IgD-negative memory B cell (primary cell): ENCODE measurements at regions not wholly inside any gene's neighbourhood (a gene's known extent, or its start where the extent isn't known, plus 50 kb on each side); places are given as distances from the start of the nearest gene placed in this dataset.

Source experiments
- H3K27ac Mint-ChIP-seq, 3 donors: one replicate each; pipeline ENCODE4 v1.8.0; 2020 to 2022; ENCODE audit warnings: mild to moderate bottlenecking in 3 of 3, mixed read lengths in 3 of 3, moderate library complexity in 1 of 3
- H3K27me3 Mint-ChIP-seq: one replicate; pipeline ENCODE4 v1.8.0; 2021; ENCODE audit warnings: mixed read lengths
- H3K36me3 Mint-ChIP-seq: one replicate; pipeline ENCODE4 v1.8.0; 2020; ENCODE audit warnings: mild to moderate bottlenecking, mixed read lengths
- H3K4me1 Mint-ChIP-seq, 3 donors: one replicate each; pipeline ENCODE4 v1.8.0; 2020 to 2022; ENCODE audit warnings: mixed read lengths in 3 of 3, mild to moderate bottlenecking in 1 of 3
- H3K4me3 Mint-ChIP-seq, 4 donors: one replicate each; pipeline ENCODE4 v1.8.0; 2020 to 2022; ENCODE audit warnings: mild to moderate bottlenecking in 4 of 4, mixed read lengths in 4 of 4, moderate library complexity in 3 of 4
- H3K9me3 Mint-ChIP-seq, 3 donors: one replicate each; pipeline ENCODE4 v1.8.0; 2020 to 2021; ENCODE audit warnings: mixed read lengths in 3 of 3, mild to moderate bottlenecking in 1 of 3

- Mint-ChIP-seq H3K9me3 (peaks cover 0 to 4% (median 2%) of the 10 kb centered on the region in 3 donors), H3K4me3 (no peak overlapping the region), H3K27ac (no peak overlapping the region), H3K27me3 (peaks cover 2% of the 10 kb centered on the region), H3K36me3 (no peaks in the 10 kb centered on the region), H3K4me1 (no peaks in the 10 kb centered on the region)
Observed at GRCh38 chr12:114757684-114758325, 73.8 kb upstream of the TBX3 start.

DNA sequence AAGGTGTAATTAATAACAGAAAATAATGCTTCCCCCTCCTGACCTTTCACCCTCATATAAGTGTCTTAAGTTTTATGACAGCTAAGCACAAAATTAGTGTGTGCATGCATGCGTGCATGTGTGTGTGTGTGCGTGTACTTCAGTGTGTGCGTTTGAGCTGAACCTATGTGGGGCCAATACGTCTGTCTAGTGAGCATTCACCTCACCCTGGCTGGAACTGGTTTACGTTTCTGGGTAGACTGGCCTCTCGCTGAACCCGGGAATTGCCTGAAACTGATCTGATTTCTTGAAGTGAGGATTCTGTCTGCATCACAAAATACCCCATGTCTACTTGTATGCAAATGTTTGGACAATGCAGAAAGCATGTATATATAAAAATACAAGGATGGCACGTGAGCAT, 68.2 kb upstream of the TBX3 start:
- H3K27me3 Mint-ChIP-seq = no peaks in the 10 kb centered on the region
- H3K36me3 Mint-ChIP-seq = no peaks in the 10 kb centered on the region
- no peak overlapping the region for H3K27ac Mint-ChIP-seq
- H3K9me3 Mint-ChIP-seq = peaks cover 0 to 4% (median 2%) of the 10 kb centered on the region in 3 donors
- H3K4me1 Mint-ChIP-seq = no peaks in the 10 kb centered on the region
- H3K4me3 Mint-ChIP-seq = no peak overlapping the region

GRCh38 chr12:114751712-114752111, 67.7 kb upstream of the TBX3 start:
- H3K9me3 Mint-ChIP-seq = peaks cover 0 to 2% (median 2%) of the 10 kb centered on the region in 3 donors
- no peak overlapping the region for H3K4me3 Mint-ChIP-seq
- no peaks in the 10 kb centered on the region for H3K4me1 Mint-ChIP-seq
- no peaks in the 10 kb centered on the region for H3K36me3 Mint-ChIP-seq
- H3K27ac Mint-ChIP-seq = no peak overlapping the region
- H3K27me3 Mint-ChIP-seq = no peaks in the 10 kb centered on the region

- no peaks in the 10 kb centered on the region for H3K4me1 Mint-ChIP-seq
- no peak overlapping the region for H3K4me3 Mint-ChIP-seq
- no peaks in the 10 kb centered on the region for H3K36me3 Mint-ChIP-seq
- no peaks in the 10 kb centered on the region for H3K27me3 Mint-ChIP-seq
- no peak overlapping the region for H3K27ac Mint-ChIP-seq
- H3K9me3 Mint-ChIP-seq = no peaks in the 10 kb centered on the region
Observed at GRCh38 chr12:114750917-114751316, 66.9 kb upstream of the TBX3 start.

- no peaks in the 10 kb centered on the region for H3K9me3 Mint-ChIP-seq
- no peaks in the 10 kb centered on the region for H3K36me3 Mint-ChIP-seq
- no peak overlapping the region for H3K27ac Mint-ChIP-seq
- H3K4me1 Mint-ChIP-seq = no peaks in the 10 kb centered on the region
- no peaks in the 10 kb centered on the region for H3K27me3 Mint-ChIP-seq
- H3K4me3 Mint-ChIP-seq = no peak overlapping the region
Observed at GRCh38 chr12:114749065-114749464, 65.1 kb upstream of the TBX3 start.

- H3K27ac Mint-ChIP-seq = no peak overlapping the region
- no peaks in the 10 kb centered on the region for H3K4me1 Mint-ChIP-seq
- H3K9me3 Mint-ChIP-seq = no peaks in the 10 kb centered on the region
- no peaks in the 10 kb centered on the region for H3K36me3 Mint-ChIP-seq
- no peaks in the 10 kb centered on the region for H3K27me3 Mint-ChIP-seq
- no peak overlapping the region for H3K4me3 Mint-ChIP-seq
Observed at GRCh38 chr12:114747012-114747858, 63.3 kb upstream of the TBX3 start.

DNA sequence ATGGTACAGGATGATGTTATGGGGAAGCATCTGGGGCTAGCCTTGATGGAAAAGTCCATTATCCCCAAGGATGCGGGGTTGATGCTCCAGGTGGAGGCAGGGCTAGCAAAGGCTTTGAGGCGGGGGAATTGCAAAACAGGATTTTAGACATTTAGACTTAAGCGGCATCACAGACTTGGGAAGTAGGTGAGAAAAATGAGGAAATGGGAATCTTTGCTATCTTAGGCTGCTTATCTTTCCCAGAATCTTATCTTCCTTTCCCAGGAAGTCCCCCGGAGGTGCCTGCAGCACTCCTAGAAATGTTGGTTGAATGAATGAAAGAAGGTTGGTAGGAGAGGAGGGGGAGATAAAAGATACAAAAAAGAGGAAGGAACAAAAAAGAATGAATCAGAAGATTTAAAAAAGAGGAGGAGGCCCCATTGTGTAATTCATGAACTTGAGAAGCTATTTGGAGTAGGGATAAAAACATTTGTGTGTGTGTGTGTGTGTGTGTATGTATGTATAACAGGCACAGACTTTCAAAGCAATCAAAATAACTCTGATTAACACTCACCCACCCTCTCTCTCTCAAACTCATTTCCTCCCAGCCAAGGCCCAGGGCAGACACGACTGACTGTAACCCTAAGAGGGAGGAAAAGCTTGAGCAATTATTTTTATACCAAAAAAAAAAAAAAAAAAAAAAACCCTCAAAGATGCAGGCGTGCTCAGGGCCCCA, 62.5 kb upstream of the TBX3 start:
- Mint-ChIP-seq H3K4me1 (no peaks in the 10 kb centered on the region), H3K9me3 (no peaks in the 10 kb centered on the region), H3K4me3 (no peak overlapping the region), H3K27me3 (no peaks in the 10 kb centered on the region), H3K36me3 (no peaks in the 10 kb centered on the region), H3K27ac (no peak overlapping the region)

DNA sequence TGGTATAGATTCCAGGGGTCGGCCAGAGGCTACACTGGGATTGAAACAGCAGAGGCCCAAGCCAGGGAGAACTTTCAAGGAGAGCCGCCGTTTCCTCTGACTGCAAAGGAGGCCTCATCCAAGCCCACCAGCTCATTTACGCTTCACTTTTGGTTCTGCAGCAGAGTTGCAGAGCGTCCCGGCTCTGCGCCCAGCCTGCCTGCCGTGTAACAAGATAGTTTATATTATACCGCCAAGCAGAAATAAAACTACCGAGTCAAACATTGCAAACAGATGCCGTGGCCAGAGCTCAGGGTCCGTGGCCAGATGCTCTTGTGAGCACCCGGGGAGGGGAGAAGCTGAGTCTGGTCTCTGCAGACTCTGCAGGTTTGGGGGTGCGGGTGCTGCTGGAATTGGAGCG, 60.7 kb upstream of the TBX3 start:
- Mint-ChIP-seq H3K36me3 (no peaks in the 10 kb centered on the region), H3K27ac (peak overlapping the region in 1 of 3 donors; percentile 54), H3K4me3 (no peak overlapping the region), H3K4me1 (no peaks in the 10 kb centered on the region), H3K27me3 (no peaks in the 10 kb centered on the region), H3K9me3 (no peaks in the 10 kb centered on the region)

- Mint-ChIP-seq H3K4me3 (no peak overlapping the region), H3K4me1 (no peaks in the 10 kb centered on the region), H3K27ac (peak overlapping the region in 1 of 3 donors; percentile 54), H3K9me3 (no peaks in the 10 kb centered on the region), H3K36me3 (no peaks in the 10 kb centered on the region), H3K27me3 (no peaks in the 10 kb centered on the region)
Observed at GRCh38 chr12:114744285-114744684, 60.3 kb upstream of the TBX3 start.

GRCh38 chr12:114743799-114744198, 59.8 kb upstream of the TBX3 start:
- Mint-ChIP-seq H3K9me3 (no peaks in the 10 kb centered on the region), H3K27ac (no peak overlapping the region), H3K4me3 (no peak overlapping the region), H3K36me3 (no peaks in the 10 kb centered on the region), H3K4me1 (no peaks in the 10 kb centered on the region), H3K27me3 (no peaks in the 10 kb centered on the region)

- H3K9me3 Mint-ChIP-seq = no peaks in the 10 kb centered on the region
- no peak overlapping the region for H3K27ac Mint-ChIP-seq
- H3K4me3 Mint-ChIP-seq = no peak overlapping the region
- no peaks in the 10 kb centered on the region for H3K4me1 Mint-ChIP-seq
- no peaks in the 10 kb centered on the region for H3K36me3 Mint-ChIP-seq
- H3K27me3 Mint-ChIP-seq = no peaks in the 10 kb centered on the region
Observed at GRCh38 chr12:114743289-114743688, 59.3 kb upstream of the TBX3 start.

- Mint-ChIP-seq H3K9me3 (no peaks in the 10 kb centered on the region), H3K27ac (no peak overlapping the region), H3K27me3 (peaks cover 2% of the 10 kb centered on the region), H3K4me1 (no peaks in the 10 kb centered on the region), H3K36me3 (no peaks in the 10 kb centered on the region), H3K4me3 (no peak overlapping the region)
Observed at GRCh38 chr12:114742363-114742762, 58.4 kb upstream of the TBX3 start.

GRCh38 chr12:114741940-114742339, 58.0 kb upstream of the TBX3 start:
- Mint-ChIP-seq H3K9me3 (no peaks in the 10 kb centered on the region), H3K36me3 (no peaks in the 10 kb centered on the region), H3K27ac (no peak overlapping the region), H3K27me3 (peaks cover 2% of the 10 kb centered on the region), H3K4me1 (no peaks in the 10 kb centered on the region), H3K4me3 (no peak overlapping the region)

DNA sequence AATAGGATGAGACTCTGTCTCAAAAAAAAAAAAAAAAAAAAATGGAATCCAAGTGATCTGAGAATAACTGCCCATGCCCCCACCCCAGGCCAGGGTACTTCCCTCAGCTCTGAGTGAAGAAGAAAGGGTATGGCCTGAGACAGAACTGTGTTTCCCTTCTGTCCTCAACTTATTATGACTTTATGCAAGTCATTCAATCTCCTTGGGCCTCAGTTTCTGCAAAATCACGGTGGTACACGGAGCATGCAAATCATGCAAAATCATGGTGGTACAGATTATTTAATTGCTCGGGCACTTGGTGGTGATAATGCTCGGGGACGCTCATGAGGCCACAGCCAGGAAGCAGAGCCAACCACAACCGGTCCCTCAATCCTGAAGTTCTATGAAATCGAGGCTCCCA, 56.5 kb upstream of the TBX3 start:
- Mint-ChIP-seq H3K36me3 (no peaks in the 10 kb centered on the region), H3K4me3 (no peak overlapping the region), H3K27me3 (peaks cover 13% of the 10 kb centered on the region), H3K9me3 (no peaks in the 10 kb centered on the region), H3K4me1 (no peaks in the 10 kb centered on the region), H3K27ac (no peak overlapping the region)

DNA sequence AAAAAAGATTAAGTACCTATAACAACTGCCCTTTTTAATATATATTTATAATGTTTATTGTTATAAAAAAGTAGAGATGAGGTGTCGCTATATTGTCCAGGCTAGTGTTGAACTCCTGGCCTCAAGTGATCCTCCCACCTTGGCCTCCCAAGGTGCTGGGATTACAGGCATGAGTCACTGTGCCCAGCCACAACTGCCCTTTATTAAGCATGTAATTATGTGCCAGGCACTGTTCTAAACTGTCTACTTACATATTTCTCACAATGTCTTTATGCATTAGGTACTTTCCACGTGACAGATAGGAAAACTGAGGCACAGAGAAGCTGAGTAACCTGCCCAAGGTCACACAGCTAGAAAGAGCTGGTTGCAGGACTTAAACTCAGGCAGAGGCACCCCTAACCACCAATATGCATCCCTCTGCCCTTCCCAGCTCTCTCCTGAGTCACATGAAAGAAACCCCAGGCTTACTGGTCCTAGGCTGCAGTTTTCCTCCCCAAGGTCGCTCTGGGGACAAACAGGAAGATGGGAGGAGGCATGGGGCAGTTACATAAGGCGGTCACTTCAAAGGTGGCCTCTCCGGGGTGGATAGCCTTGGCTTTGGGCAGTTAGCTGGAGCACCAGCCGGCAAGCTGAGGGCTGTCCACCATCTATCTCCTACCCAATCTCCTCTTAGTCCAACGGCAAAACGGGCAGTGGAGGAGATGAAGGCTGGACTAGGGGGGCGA, 54.6 kb upstream of the TBX3 start:
- no peaks in the 10 kb centered on the region for H3K36me3 Mint-ChIP-seq
- peaks cover 0 to 2% (median 0%) of the 10 kb centered on the region in 3 donors for H3K9me3 Mint-ChIP-seq
- H3K27ac Mint-ChIP-seq = no peak overlapping the region
- no peak overlapping the region for H3K4me3 Mint-ChIP-seq
- H3K27me3 Mint-ChIP-seq = peaks cover 25% of the 10 kb centered on the region
- no peaks in the 10 kb centered on the region for H3K4me1 Mint-ChIP-seq
